ENCODE measurements at regions not wholly inside any gene's neighbourhood (a gene's known extent, or its start where the extent isn't known, plus 50 kb on each side); places are given as distances from the start of the nearest gene placed in this dataset.

- Histone ChIP-seq H3K27me3 (replicated peaks in 1 of 2; ENCODE audit: control insufficient read depth in 2 of 2, insufficient read depth in 2 of 2, low read length in 1 of 2) (no peaks in the 10 kb centered on the region), H3K79me2 (ENCODE audit: control insufficient read depth, insufficient read depth, low read length) (no peaks in the 10 kb centered on the region), H3K27ac (ENCODE audit: control insufficient read depth, insufficient read depth) (no peak overlapping the region), H3K4me2 (ENCODE audit: control insufficient read depth, insufficient read depth) (no peak overlapping the region), H3K36me3 (ENCODE audit: control insufficient read depth in 2 of 2, insufficient read depth in 2 of 2, low read length in 1 of 2) (no peaks in the 10 kb centered on the region), H3K9ac (ENCODE audit: control insufficient read depth, insufficient read depth, low read length) (no peak overlapping the region), H3K9me3 (replicated peaks; ENCODE audit: control insufficient read depth, insufficient read depth, low read length) (no peaks in the 10 kb centered on the region; the same call in 2 of the 3 replicates), H3K4me1 (ENCODE audit: control insufficient read depth, insufficient read depth, low read length) (no peaks in the 10 kb centered on the region), H3K4me3 (no peak overlapping the region), H2AFZ (ENCODE audit: control insufficient read depth, low read depth, low read length) (no peak overlapping the region), H4K20me1 (ENCODE audit: control insufficient read depth, insufficient read depth) (no peaks in the 10 kb centered on the region)
- RAD21 ChIA-PET (ENCODE audit: unreplicated experiment), result no interaction called here
- CTCF ChIA-PET, result no interaction called here
- SMC1A ChIA-PET (ENCODE audit: uncharacterized antibody, unreplicated experiment), result no interaction called here
- ATAC-seq, result no peak
- in situ Hi-C loops (cut with MboI) (no loop called here), intact Hi-C loops (cut with micrococcal nuclease; ENCODE audit: unreplicated experiment) (no loop called here)
- WGBS (ENCODE audit: insufficient coverage, insufficient replicate concordance, low lambda C conversion rate, missing lambda C conversion rate), result 20% methylated on average over 5 of the region's 5 CpGs
- no peak for FAIRE-seq
- TF ChIP-seq SMAD1 (IDR thresholded peaks at IDR 0.05; ENCODE audit: low read depth, partially characterized antibody), result no peak
- TF ChIP-seq EP300 (IDR thresholded peaks at IDR 0.05; ENCODE audit: borderline replicate concordance in 1 of 2, control insufficient read depth in 1 of 2, low read depth in 2 of 2, low read length in 2 of 2), result no peak
- no peak for TF ChIP-seq ATF3 (IDR thresholded peaks at IDR 0.05; ENCODE audit: borderline replicate concordance, extremely low read depth, low read depth, low read length)
- no peak for TF ChIP-seq KAT2A (conservative IDR thresholded peaks at IDR 0.05; ENCODE audit: control insufficient read depth, low read depth, low read length)
- TF ChIP-seq FOXK2 (IDR thresholded peaks at IDR 0.05), result no peak
- no peak for TF ChIP-seq CREM (IDR thresholded peaks at IDR 0.05; ENCODE audit: low read depth)
- no peak for TF ChIP-seq RAD51 (IDR thresholded peaks at IDR 0.05)
- TF ChIP-seq SPI1 (IDR thresholded peaks at IDR 0.05; ENCODE audit: borderline replicate concordance, insufficient read depth, low read depth, low read length), result no peak
- no peak for TF ChIP-seq IRF4 (IDR thresholded peaks at IDR 0.05; ENCODE audit: low read depth, low read length)
- no peak for TF ChIP-seq ZBTB11 (CRISPR knock-in tag; IDR thresholded peaks at IDR 0.05)
- no peak for TF ChIP-seq ZNF217 (IDR thresholded peaks at IDR 0.05)
- TF ChIP-seq YBX1 (IDR thresholded peaks at IDR 0.05), result no peak
- no peak for TF ChIP-seq CHD4 (IDR thresholded peaks at IDR 0.05)
- no peak for TF ChIP-seq RELB (IDR thresholded peaks at IDR 0.05; ENCODE audit: low read depth)
- no peak for DNase-seq (ENCODE audit: low read depth, low spot score)
- BruUV-seq (replicated peaks), result no TSS peak
- POLR2A ChIA-PET, result interaction anchor here (0.6 kb wide), 1 partner anchor 15 kb away, joined by 4 read pairs; no protein-coding TSS in a partner anchor
Measured at GRCh38 chr2:234864506-234864905, 87.3 kb upstream of the SH3BP4 start.
